SIG-M5 (cell line): ENCODE measurements at regions not wholly inside any gene's neighbourhood (a gene's known extent, or its start where the extent isn't known, plus 50 kb on each side); places are given as distances from the start of the nearest gene placed in this dataset.
"Not testable (repeated sequence)": the region's sequence is repeated elsewhere in the genome, so short reads cannot be mapped to it uniquely, and the experiment has no call there.

Experiments
- DNase-seq: peaks from one replicate; lab custom pipeline; 2025; lab: John Stamatoyannopoulos, UW

GRCh38 chr21:20789729-20790500, 208.3 kb upstream of the NCAM2 start:
- no peak for DNase-seq

GRCh38 chr21:20800106-20800505, 198.1 kb upstream of the NCAM2 start:
- DNase-seq: no peak

GRCh38 chr21:20802201-20802600, 196.0 kb upstream of the NCAM2 start:
- DNase-seq: no peak

GRCh38 chr21:20802631-20803260, 195.5 kb upstream of the NCAM2 start:
- DNase-seq: no peak

GRCh38 chr21:20811702-20812101, 186.5 kb upstream of the NCAM2 start:
- DNase-seq: no peak

GRCh38 chr21:20814090-20814489, 184.1 kb upstream of the NCAM2 start:
- DNase-seq: no peak

- DNase-seq: no peak
Measured at GRCh38 chr21:20822666-20823065, 175.5 kb upstream of the NCAM2 start.

- DNase-seq: no peak
Measured at GRCh38 chr21:20852866-20853265, 145.3 kb upstream of the NCAM2 start.

GRCh38 chr21:20856926-20857325, 141.3 kb upstream of the NCAM2 start:
- DNase-seq: no peak

GRCh38 chr21:20874202-20874601, 124.0 kb upstream of the NCAM2 start:
- no peak for DNase-seq

- DNase-seq: no peak
Measured at GRCh38 chr21:20875742-20876141, 122.5 kb upstream of the NCAM2 start.

GRCh38 chr21:20877976-20878375, 120.2 kb upstream of the NCAM2 start:
- no peak for DNase-seq

- no peak for DNase-seq
Measured at GRCh38 chr21:20882462-20883407, 115.5 kb upstream of the NCAM2 start.

- DNase-seq: no peak
Measured at GRCh38 chr21:20883408-20883800, 114.8 kb upstream of the NCAM2 start.

- no peak for DNase-seq
Measured at GRCh38 chr21:20902511-20902910, 95.7 kb upstream of the NCAM2 start.

GRCh38 chr21:20902998-20903397, 95.2 kb upstream of the NCAM2 start:
- no peak for DNase-seq

GRCh38 chr21:20927555-20927954, 70.7 kb upstream of the NCAM2 start:
- DNase-seq: not testable (repeated sequence)

GRCh38 chr21:20942523-20942922, 55.7 kb upstream of the NCAM2 start:
- no peak for DNase-seq

- DNase-seq: no peak
Measured at GRCh38 chr21:20943561-20943997, 54.6 kb upstream of the NCAM2 start.

GRCh38 chr21:20944139-20944538, 54.1 kb upstream of the NCAM2 start:
- no peak for DNase-seq

GRCh38 chr21:20946701-20947100, 51.5 kb upstream of the NCAM2 start:
- no peak for DNase-seq
